Left kidney (tissue), 1 donor: ENCODE measurements at regions not wholly inside any gene's neighbourhood (a gene's known extent, or its start where the extent isn't known, plus 50 kb on each side); places are given as distances from the start of the nearest gene placed in this dataset.

Experiments
- DNase-seq: peaks from one replicate; pipeline ENCODE4 v3.0.0-alpha.2; 2013

DNA sequence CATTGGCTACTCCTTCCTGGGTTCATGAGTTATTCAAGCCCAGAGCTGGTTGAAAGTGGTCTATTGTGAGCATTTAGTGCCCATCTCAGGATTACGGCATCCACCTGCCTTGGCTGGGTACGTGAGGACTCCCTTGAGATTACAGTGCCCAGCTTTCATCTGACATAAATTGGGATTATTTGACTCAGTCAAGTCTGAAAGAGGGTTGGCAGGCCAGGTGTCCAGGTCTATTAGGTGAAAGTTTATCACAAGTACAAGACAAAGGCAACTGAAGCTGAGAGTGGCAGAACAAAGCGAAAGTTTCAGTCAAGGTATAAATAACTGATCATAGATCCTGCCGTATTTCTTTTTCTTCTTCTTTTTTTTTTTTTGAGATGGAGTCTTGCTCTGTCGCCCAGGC is 84.6 kb upstream of the ATF7IP start:
- no peak for DNase-seq

- no peak for DNase-seq
These were observed 83.9 kb upstream of the ATF7IP start for GRCh38 chr12:14281539-14281938.

DNA sequence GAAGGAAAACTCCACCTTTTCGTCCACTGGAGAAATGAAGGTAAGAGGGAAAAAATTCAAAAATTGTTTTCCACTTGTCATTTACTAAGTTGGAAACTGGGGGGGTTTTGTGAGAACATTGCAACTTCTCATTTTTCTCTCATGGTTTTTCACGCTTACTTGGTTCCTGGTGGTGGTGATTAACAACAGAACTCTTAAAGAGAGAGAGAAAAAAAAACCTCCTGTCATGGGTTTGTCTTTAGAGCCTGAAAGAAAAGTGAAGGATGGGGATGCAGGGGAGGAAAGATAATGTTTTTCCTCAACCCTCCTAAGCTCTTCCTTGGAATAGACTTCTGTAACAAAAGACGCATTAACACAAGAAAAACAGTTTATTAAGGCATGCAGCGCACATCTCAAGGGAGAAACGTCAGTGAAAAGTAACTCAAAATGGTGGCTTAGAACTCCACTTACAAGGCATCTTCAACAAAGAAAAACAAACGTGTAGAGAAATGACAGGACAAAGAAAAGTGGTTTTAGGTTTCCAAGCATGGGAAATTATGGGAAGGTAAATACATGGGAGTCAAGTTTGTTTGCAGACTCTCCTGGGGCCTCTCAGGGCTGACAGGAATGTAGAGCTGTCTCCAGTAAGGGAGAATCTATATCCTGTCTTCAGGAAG is 81.9 kb upstream of the ATF7IP start:
- DNase-seq, result no peak

DNA sequence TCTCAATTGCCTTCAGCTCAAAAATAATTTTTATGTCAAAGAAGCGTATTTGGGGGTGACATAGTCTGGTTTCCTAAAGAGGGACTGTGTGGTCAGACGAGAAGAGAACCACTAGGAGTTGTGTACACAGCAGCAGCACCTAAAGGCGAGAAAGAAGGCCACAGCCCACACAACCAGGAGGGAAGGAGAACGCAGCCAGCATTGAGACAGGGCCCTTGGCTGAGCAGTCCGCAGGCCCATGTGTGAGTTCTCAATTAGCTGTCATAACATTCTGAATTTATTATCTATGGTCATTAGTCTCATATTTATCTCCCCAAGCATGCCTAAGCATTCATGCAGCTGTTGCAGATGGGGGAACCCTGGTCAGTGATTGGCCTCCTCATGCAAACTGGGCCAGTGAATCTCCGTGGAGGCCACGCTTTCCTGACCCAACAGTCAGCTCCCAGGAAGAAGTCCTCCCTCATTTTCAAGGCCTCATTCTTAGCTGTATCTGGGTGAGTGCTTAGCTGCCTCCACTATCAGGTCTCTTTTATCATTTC is 81.2 kb upstream of the ATF7IP start:
- DNase-seq, result no peak

DNA sequence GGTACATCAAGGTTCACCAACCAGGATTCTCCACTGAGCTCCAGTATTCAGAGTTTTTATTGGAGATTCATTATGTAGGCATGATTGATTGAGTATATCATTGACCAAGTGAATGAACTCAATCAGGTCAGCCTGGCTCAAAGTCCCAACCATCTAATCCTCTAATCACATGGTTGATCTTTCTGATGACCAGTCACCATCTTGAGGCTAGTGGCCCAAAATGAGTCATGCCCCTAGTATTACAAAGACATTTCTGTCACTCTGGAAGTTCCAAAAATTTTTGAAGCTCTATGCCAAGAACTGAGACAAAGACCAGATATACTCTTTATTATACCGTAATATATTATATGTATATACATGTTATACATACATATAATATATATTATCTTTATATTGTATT is 75.9 kb upstream of the ATF7IP start:
- no peak for DNase-seq

DNA sequence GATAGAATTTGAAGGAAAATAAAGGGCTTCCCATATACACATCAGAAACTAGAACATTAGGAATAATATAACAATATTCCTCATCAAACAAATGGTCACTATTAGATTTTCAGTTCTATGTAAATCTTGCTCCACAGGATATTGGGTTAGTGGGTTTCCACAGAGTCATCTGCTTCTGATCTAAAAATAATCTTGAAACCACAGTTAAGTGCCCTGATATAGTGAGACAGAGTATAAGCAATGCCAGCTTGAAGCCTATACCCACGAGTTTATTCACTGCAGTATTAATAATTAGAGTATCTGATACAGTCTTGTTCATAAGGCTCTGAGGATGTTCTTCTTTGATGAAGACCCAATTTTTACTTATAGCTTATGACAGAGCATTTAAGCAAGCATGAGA is 74.5 kb upstream of the ATF7IP start:
- no peak for DNase-seq

GRCh38 chr12:14303661-14304155 is 61.8 kb upstream of the ATF7IP start:
- DNase-seq, result no peak

DNA sequence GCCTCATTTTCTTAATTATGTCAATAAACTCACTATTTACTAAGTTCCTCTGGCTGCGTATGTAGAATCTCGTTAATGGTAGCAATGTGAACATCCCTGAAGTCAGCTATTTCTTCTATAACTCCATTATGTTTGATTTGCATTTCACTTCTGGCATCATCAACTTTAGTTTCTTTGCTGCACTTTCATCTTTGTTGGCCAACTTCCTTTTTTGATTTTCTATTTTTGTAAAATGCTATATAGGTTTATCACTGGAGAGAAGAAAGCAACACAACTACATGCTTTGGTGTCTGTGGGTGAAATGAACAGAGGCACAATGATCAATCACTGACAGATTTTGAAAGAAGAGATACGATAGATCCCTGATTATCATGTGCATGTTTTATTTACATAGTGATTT is 58.5 kb upstream of the ATF7IP start:
- no peak for DNase-seq

- DNase-seq, result no peak
These were observed 57.0 kb upstream of the ATF7IP start for GRCh38 chr12:14308516-14308915.

DNA sequence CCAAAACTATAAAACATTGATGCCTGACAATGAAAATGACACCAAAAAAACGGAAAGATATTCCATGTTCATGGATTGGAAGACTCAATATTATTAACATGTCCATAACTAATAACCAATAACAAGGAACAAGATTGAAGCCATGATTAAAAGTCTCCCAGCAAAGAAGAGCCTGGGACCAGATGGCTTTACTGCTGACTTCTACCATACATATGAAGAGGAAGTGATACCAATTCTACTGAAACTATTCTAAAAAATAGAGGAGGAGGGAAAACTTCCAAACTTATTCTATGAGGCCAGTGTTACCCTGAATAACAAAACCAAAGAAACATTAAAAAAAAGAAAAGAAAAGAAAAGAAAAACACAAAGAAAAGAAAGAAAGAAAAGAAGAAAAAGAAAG is 54.6 kb upstream of the ATF7IP start:
- no peak for DNase-seq

DNA sequence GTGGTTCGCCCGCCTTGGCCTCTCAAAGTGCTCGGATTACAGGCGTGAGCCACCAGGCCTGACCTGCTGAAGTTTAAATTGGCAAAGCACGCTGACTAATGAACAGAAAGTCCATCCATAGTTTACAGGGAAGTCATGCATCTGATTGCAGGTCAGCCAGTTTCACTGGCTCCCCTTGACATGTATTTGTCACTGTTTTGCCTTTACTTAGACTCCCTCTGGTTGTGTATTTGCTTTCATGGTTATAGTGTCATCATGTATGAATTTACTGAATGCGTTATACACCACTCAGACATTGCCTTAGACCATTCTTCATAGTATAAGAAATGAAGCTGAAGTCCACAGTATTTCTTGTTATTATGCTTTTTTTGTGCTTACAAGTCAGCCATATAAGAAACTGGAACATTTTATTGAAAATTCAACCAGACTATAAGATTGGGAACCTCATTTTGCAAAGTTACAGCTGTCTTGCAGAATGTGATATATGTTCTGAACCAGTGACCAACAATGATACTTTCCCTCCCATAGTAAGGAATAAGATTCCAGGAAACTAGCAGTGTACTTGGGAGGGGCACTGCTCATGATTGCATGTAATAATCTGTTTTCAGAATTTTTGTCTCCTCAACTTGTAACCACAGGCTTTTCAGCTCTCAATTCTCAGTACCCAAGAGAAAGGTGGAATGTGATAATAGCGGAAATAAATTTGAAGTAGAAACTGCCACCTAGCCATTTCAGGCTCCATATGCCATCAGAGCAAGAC is 51.9 kb upstream of the ATF7IP start:
- no peak for DNase-seq

DNA sequence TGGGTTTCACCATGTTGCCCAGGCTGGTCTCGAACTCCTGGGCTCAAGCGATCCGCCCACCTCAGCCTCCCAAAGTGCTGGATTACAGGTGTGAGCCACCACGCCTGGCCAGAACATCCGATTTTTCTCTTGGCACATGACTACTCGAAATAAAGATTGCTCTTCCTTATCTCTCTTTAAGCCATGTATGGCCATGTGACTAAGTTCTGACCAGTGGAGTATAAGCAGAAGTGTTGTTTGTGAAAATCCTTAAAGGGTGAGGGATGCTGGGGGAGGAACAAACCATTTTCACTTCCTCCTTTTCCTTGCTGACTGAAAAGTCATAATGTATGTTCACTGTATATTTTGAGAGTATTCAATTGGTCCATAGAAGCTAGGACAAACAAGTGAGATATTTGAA is 50.7 kb upstream of the ATF7IP start:
- DNase-seq, result no peak

DNA sequence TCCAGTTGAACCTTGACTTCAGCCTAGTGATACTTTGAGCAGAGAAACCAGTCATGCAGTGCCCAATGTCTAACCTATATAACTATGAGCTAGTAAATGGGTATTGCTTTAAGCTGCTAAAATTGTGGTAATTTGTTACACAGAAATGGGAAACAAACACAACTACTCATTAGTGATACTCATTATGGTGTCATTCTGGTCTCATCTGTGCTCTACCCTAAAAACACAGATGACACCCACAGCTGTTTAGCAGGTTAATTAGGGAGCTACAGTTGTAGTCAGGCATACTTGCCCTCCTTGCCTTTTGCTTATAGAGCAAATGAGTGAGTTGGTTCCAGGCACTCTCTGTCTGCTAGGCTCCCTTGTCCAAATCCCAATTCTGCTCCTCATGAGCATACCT is 50.0 kb upstream of the ATF7IP start:
- no peak for DNase-seq
